ENCODE measurements at regions not wholly inside any gene's neighbourhood (a gene's known extent, or its start where the extent isn't known, plus 50 kb on each side); places are given as distances from the start of the nearest gene placed in this dataset.

DNA sequence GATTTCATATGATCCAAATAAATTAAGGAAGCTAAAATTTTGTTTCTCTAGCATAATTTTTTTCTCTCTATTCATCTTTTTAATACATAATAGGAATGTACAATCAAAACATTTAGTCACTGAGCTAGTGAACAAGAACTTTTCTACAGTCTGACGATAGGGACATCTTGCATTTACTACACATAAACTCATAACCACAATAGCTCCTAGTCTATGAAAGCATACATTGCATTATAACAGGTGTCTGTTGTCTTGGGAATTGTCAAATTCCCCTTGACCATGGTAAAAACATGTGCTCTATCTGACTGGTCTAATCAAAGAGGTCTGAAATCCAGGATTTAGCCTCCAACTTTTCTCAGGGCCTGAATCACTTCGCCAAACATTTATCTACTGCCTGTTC lies 144.8 kb downstream of the FAM124B start:
- Histone ChIP-seq H3K79me2 (ENCODE audit: control insufficient read depth, insufficient read depth, low read length) (no peaks in the 10 kb centered on the region), H3K4me2 (ENCODE audit: control insufficient read depth, extremely low read depth, insufficient read depth, low read depth, low read length) (no peak overlapping the region), H3K27ac (ENCODE audit: control insufficient read depth, insufficient read depth, low read length) (no peak overlapping the region), H3K9me3 (ENCODE audit: control insufficient read depth, low read depth, low read length) (no peaks in the 10 kb centered on the region), H3K4me1 (ENCODE audit: control insufficient read depth, extremely low read depth, insufficient read depth, low read length) (no peaks in the 10 kb centered on the region), H3K9me1 (ENCODE audit: control insufficient read depth, extremely low read depth, insufficient read depth, low read length) (no peaks in the 10 kb centered on the region), H2AFZ (ENCODE audit: control insufficient read depth, low read length) (no peak overlapping the region), H3K9ac (ENCODE audit: control insufficient read depth, extremely low read depth, insufficient read depth, low read length) (no peak overlapping the region), H4K20me1 (ENCODE audit: control insufficient read depth, extremely low read depth, insufficient read depth, low read length) (no peaks in the 10 kb centered on the region), H3K36me3 (ENCODE audit: control insufficient read depth in 2 of 2, extremely low read depth in 1 of 2, insufficient read depth in 2 of 2, low read length in 2 of 2) (no peaks in the 10 kb centered on the region), H3K4me3 (ENCODE audit: control insufficient read depth in 2 of 3, extremely low read depth in 1 of 3, insufficient read depth in 2 of 3, low read depth in 1 of 3, low read length in 3 of 3) (no peak overlapping the region), H3K27me3 (ENCODE audit: control insufficient read depth, extremely low read depth, insufficient read depth, low read length) (no peaks in the 10 kb centered on the region)
- dilution Hi-C loops (cut with MboI; ENCODE audit: extremely low pct_ligation_motif_present, low sequenced_read_pairs): no loop called here
- DNase-seq (ENCODE audit: low read depth, low spot score) (no peak), FAIRE-seq (no peak)
- no peak for TF ChIP-seq EZH2 (IDR thresholded peaks at IDR 0.05; ENCODE audit: low read length)
- TF ChIP-seq, protein P1, sequence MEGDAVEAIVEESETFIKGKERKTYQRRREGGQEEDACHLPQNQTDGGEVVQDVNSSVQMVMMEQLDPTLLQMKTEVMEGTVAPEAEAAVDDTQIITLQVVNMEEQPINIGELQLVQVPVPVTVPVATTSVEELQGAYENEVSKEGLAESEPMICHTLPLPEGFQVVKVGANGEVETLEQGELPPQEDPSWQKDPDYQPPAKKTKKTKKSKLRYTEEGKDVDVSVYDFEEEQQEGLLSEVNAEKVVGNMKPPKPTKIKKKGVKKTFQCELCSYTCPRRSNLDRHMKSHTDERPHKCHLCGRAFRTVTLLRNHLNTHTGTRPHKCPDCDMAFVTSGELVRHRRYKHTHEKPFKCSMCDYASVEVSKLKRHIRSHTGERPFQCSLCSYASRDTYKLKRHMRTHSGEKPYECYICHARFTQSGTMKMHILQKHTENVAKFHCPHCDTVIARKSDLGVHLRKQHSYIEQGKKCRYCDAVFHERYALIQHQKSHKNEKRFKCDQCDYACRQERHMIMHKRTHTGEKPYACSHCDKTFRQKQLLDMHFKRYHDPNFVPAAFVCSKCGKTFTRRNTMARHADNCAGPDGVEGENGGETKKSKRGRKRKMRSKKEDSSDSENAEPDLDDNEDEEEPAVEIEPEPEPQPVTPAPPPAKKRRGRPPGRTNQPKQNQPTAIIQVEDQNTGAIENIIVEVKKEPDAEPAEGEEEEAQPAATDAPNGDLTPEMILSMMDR (optimal IDR thresholded peaks at IDR 0.05 in 1 of 3, IDR thresholded peaks at IDR 0.05 in 1 of 3, conservative IDR thresholded peaks at IDR 0.05 in 1 of 3; ENCODE audit: extremely low read depth in 1 of 3, insufficient read depth in 2 of 3, low read length in 3 of 3): no peak

DNA sequence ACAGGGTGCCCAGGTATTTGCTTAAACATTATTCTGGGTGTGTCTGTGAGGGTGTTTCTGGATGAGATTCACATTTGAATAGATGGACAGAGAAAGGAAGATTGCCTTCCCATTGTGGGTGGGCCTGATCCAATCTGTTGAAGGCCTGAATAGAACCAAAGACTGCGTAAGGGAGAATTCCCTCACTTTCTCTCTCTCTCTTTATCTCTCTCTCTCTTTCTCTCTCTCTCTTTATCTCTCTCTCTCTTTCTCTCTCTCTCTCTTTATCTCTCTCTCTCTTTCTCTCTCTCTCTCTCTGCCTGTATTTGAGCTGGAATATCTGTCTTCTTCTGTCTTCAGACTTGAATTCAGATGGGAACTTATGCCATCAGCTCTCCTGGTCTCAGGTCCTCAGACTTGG lies 148.4 kb downstream of the FAM124B start:
- H3K9ac ChIP-seq (ENCODE audit: control insufficient read depth, extremely low read depth, insufficient read depth, low read length): no peak overlapping the region
- H4K20me1 ChIP-seq (ENCODE audit: control insufficient read depth, extremely low read depth, insufficient read depth, low read length): no peaks in the 10 kb centered on the region
- H3K79me2 ChIP-seq (ENCODE audit: control insufficient read depth, insufficient read depth, low read length): no peaks in the 10 kb centered on the region
- H3K4me1 ChIP-seq (ENCODE audit: control insufficient read depth, extremely low read depth, insufficient read depth, low read length): no peaks in the 10 kb centered on the region
- dilution Hi-C loops (cut with MboI; ENCODE audit: extremely low pct_ligation_motif_present, low sequenced_read_pairs): no loop called here
- H3K36me3 ChIP-seq (ENCODE audit: control insufficient read depth in 2 of 2, extremely low read depth in 1 of 2, insufficient read depth in 2 of 2, low read length in 2 of 2): no peaks in the 10 kb centered on the region
- TF ChIP-seq EZH2 (IDR thresholded peaks at IDR 0.05; ENCODE audit: low read length): no peak
- TF ChIP-seq, protein P1 (optimal IDR thresholded peaks at IDR 0.05 in 1 of 3, IDR thresholded peaks at IDR 0.05 in 1 of 3, conservative IDR thresholded peaks at IDR 0.05 in 1 of 3; ENCODE audit: extremely low read depth in 1 of 3, insufficient read depth in 2 of 3, low read length in 3 of 3): no peak
- DNase-seq (ENCODE audit: low read depth, low spot score) (no peak), FAIRE-seq (no peak)
- no peak overlapping the region for H3K4me3 ChIP-seq (ENCODE audit: control insufficient read depth in 2 of 3, extremely low read depth in 1 of 3, insufficient read depth in 2 of 3, low read depth in 1 of 3, low read length in 3 of 3)
- H3K27ac ChIP-seq (ENCODE audit: control insufficient read depth, insufficient read depth, low read length): no peak overlapping the region
- H3K4me2 ChIP-seq (ENCODE audit: control insufficient read depth, extremely low read depth, insufficient read depth, low read depth, low read length): no peak overlapping the region
- H3K9me3 ChIP-seq (ENCODE audit: control insufficient read depth, low read depth, low read length): no peaks in the 10 kb centered on the region
- no peak overlapping the region for H2AFZ ChIP-seq (ENCODE audit: control insufficient read depth, low read length)
- no peaks in the 10 kb centered on the region for H3K27me3 ChIP-seq (ENCODE audit: control insufficient read depth, extremely low read depth, insufficient read depth, low read length)
- no peaks in the 10 kb centered on the region for H3K9me1 ChIP-seq (ENCODE audit: control insufficient read depth, extremely low read depth, insufficient read depth, low read length)
